H9 (cell line): ENCODE measurements at regions not wholly inside any gene's neighbourhood (a gene's known extent, or its start where the extent isn't known, plus 50 kb on each side); places are given as distances from the start of the nearest gene placed in this dataset.
A peak's percentile ranks its signal among the peaks of the same experiment; 100 is the strongest.

ENCODE experiments used
- DNase-seq: peaks from one replicate; pipeline ENCODE4 v3.0.0-alpha.2; 2017
- H2AFZ ChIP-seq: one replicate; pipeline ENCODE4 v1.6.1; 2013; ENCODE audit warnings: mild to moderate bottlenecking, low read length, control low read depth, moderate library complexity
- H2AK5ac ChIP-seq: 2 replicates; pipeline ENCODE4 v1.6.1; 2013; ENCODE audit warnings: low read length, control low read depth, mixed read lengths; ENCODE audit not compliant: insufficient read length
- H2BK120ac ChIP-seq: one replicate; pipeline ENCODE4 v1.6.1; 2013; ENCODE audit warnings: low read depth, mild to moderate bottlenecking, low read length, control low read depth, inconsistent platforms; ENCODE audit not compliant: poor library complexity, severe bottlenecking
- H2BK12ac ChIP-seq: 2 replicates; pipeline ENCODE4 v1.6.1; 2013; ENCODE audit warnings: low read length, control low read depth, mixed read lengths, low read depth; ENCODE audit not compliant: insufficient read length
- H2BK15ac ChIP-seq: 2 replicates; pipeline ENCODE4 v1.6.1; 2013; ENCODE audit warnings: low read depth, low read length, control low read depth
- H2BK20ac ChIP-seq: one replicate; pipeline ENCODE4 v1.6.1; 2013; ENCODE audit warnings: low read depth, mild to moderate bottlenecking, low read length, control low read depth, inconsistent platforms; ENCODE audit not compliant: poor library complexity, severe bottlenecking
- H2BK5ac ChIP-seq: 2 replicates; pipeline ENCODE4 v1.6.1; 2013; ENCODE audit warnings: low read length, control low read depth, mixed read lengths; ENCODE audit not compliant: insufficient read length
- H3K14ac ChIP-seq: 2 replicates; pipeline ENCODE4 v1.6.1; 2013; ENCODE audit warnings: low read length, control low read depth; ENCODE audit not compliant: insufficient read depth
- H3K18ac ChIP-seq: 2 replicates; pipeline ENCODE4 v1.6.1; 2013; ENCODE audit warnings: low read depth, mild to moderate bottlenecking, mixed read lengths, low read length, control low read depth; ENCODE audit not compliant: insufficient read length
- H3K23ac ChIP-seq: 2 replicates; pipeline ENCODE4 v1.6.1; 2013; ENCODE audit warnings: low read length, control low read depth, mixed read lengths, low read depth; ENCODE audit not compliant: insufficient read length
- H3K23me2 ChIP-seq: 2 replicates; pipeline ENCODE4 v1.6.1; 2013; ENCODE audit warnings: low read depth, mild to moderate bottlenecking, mixed read lengths, low read length, control low read depth; ENCODE audit not compliant: insufficient read length, poor library complexity, severe bottlenecking
- H3K27ac ChIP-seq: 2 replicates; pipeline ENCODE4 v1.5.1; 2013; ENCODE audit warnings: low read length, control low read depth, mixed read lengths, low read depth; ENCODE audit not compliant: insufficient read length
- H3K27me3 ChIP-seq: 2 replicates; pipeline ENCODE4 v1.6.1; 2013; ENCODE audit warnings: low read length, control low read depth, inconsistent platforms; ENCODE audit not compliant: insufficient read depth
- H3K4ac ChIP-seq: 2 replicates; pipeline ENCODE4 v1.6.1; 2013; ENCODE audit warnings: low read depth, mild to moderate bottlenecking, control low read depth, inconsistent platforms, low read length, moderate library complexity
- H3K4me1 ChIP-seq: 2 replicates; pipeline ENCODE4 v1.6.1; 2013; ENCODE audit warnings: low read length, control low read depth, inconsistent platforms; ENCODE audit not compliant: insufficient read depth
- H3K4me2 ChIP-seq: 2 replicates; pipeline ENCODE4 v1.6.1; 2013; ENCODE audit warnings: low read length, control low read depth, mixed read lengths; ENCODE audit not compliant: insufficient read length, insufficient read depth
- H3K56ac ChIP-seq: 2 replicates; pipeline ENCODE4 v1.6.1; 2013; ENCODE audit warnings: low read depth, mild to moderate bottlenecking, mixed read lengths, low read length, control low read depth; ENCODE audit not compliant: insufficient read length
- H3K79me1 ChIP-seq: 2 replicates; pipeline ENCODE4 v1.6.1; 2013; ENCODE audit warnings: low read depth, mild to moderate bottlenecking, moderate library complexity, low read length, control low read depth, inconsistent platforms; ENCODE audit not compliant: insufficient read depth, poor library complexity, severe bottlenecking
- H3K79me2 ChIP-seq: 2 replicates; pipeline ENCODE4 v1.6.1; 2013; ENCODE audit warnings: low read length, control low read depth, inconsistent platforms; ENCODE audit not compliant: insufficient read depth
- H3K9ac ChIP-seq: 2 replicates; pipeline ENCODE4 v1.6.1; 2013; ENCODE audit warnings: low read length, control low read depth, mixed read lengths; ENCODE audit not compliant: insufficient read length; ENCODE audit errors: extremely low read depth
- H3K9me3 ChIP-seq: one replicate; pipeline ENCODE4 v1.6.1; 2013; ENCODE audit warnings: low read depth, low read length, inconsistent platforms; ENCODE audit not compliant: control insufficient read depth
- H3T11ph ChIP-seq: one replicate; pipeline ENCODE4 v1.6.1; 2013; ENCODE audit warnings: mild to moderate bottlenecking, low read length, control low read depth, inconsistent platforms
- H4K20me1 ChIP-seq: one replicate; pipeline ENCODE4 v1.6.1; 2013; ENCODE audit not compliant: control insufficient read depth, insufficient read length, insufficient read depth
- H4K5ac ChIP-seq: 2 replicates; pipeline ENCODE4 v1.6.1; 2013; ENCODE audit warnings: low read depth, mild to moderate bottlenecking, mixed read lengths, low read length, control low read depth; ENCODE audit not compliant: insufficient read length
- H4K8ac ChIP-seq: replicated peaks from 2 replicates; pipeline ENCODE4 v1.6.1; 2013; ENCODE audit warnings: low read length, control low read depth, mixed read lengths, low read depth; ENCODE audit not compliant: insufficient read length
- H4K91ac ChIP-seq: 2 replicates; pipeline ENCODE4 v1.6.1; 2013; ENCODE audit warnings: low read depth, mild to moderate bottlenecking, moderate library complexity, mixed read lengths, low read length, control low read depth; ENCODE audit not compliant: insufficient read length
- H3K27ac Mint-ChIP-seq, 3 experiments: 2 replicates in 2 of 3; 3 replicates in 1 of 3; pipeline ENCODE4 v1.8.0; 2020 to 2021; ENCODE audit warnings: mixed read lengths in 3 of 3, mild to moderate bottlenecking in 1 of 3, moderate library complexity in 1 of 3
- H3K27me3 Mint-ChIP-seq: 2 replicates; pipeline ENCODE4 v1.8.0; 2021; ENCODE audit warnings: low read depth, mild to moderate bottlenecking, moderate library complexity, mixed read lengths
- H3K36me3 Mint-ChIP-seq, 3 experiments: 2 replicates in 2 of 3; 3 replicates in 1 of 3; pipeline ENCODE4 v1.8.0; 2020 to 2021; ENCODE audit warnings: low read depth in 3 of 3, mixed read lengths in 3 of 3; ENCODE audit not compliant: insufficient read depth in 1 of 3
- H3K4me1 Mint-ChIP-seq, 2 experiments: 2 replicates each; pipeline ENCODE4 v1.8.0; 2020; ENCODE audit warnings: mixed read lengths in 2 of 2
- H3K4me3 Mint-ChIP-seq, 2 experiments: 2 replicates in 1 of 2; 3 replicates in 1 of 2; pipeline ENCODE4 v1.8.0; 2020 to 2021; ENCODE audit warnings: mild to moderate bottlenecking in 2 of 2, mixed read lengths in 2 of 2, moderate library complexity in 1 of 2
- H3K9me3 Mint-ChIP-seq, 2 experiments: 2 replicates in 1 of 2; 3 replicates in 1 of 2; pipeline ENCODE4 v1.8.0; 2020; ENCODE audit warnings: mild to moderate bottlenecking in 2 of 2, mixed read lengths in 2 of 2, moderate library complexity in 1 of 2
- WGBS: extraction: QIAGEN DNeasy Blood & Tissue Kit; methylation state at CpG from one replicate; pipeline ENCODE4 v1.1.7; 2013; ENCODE audit warnings: missing lambda C conversion rate, low lambda C conversion rate, mixed read lengths; ENCODE audit not compliant: insufficient read length; ENCODE audit errors: extremely low coverage; 5-methylcytosine and 5-hydroxymethylcytosine counted together
- TF ChIP-seq, protein P1 (sequence below): fragments of 200-600 bp; sonication (generic); conservative IDR thresholded peaks from 3 replicates; pipeline ENCODE4 v1.8.0; 2021; ENCODE audit warnings: antibody characterized with exemption, mild to moderate bottlenecking

DNA sequence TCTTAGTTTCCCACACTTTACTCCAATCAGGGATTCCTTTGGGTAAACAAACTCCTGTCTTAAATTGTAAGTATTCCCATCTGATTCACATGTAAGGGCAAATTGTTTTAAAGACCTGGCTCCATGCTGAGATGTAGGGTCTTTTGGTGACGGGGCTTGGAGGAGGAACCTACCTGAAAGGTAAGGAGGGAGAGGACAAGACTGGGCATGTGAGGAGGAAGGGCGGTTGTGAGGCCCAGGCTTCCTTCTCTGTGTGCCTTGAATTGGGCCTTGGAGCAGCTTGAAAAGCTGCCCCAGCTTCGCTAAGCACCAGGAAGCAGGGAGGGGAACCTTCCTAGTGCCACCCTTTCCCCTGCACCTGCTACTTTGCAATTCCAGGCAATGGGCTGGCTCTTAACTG lies 86.8 kb downstream of the C9orf152 start:
- Histone ChIP-seq H3K9ac (no peak overlapping the region), H2BK120ac (no peak overlapping the region), H3T11ph (no peak overlapping the region), H3K27me3 (no peaks in the 10 kb centered on the region), H4K91ac (no peak overlapping the region), H3K4ac (no peak overlapping the region), H2BK20ac (no peak overlapping the region), H3K79me1 (no peaks in the 10 kb centered on the region), H2BK15ac (no peak overlapping the region), H3K27ac (no peak overlapping the region), H3K4me1 (peaks cover 9% of the 10 kb centered on the region; the same call in 1 of the 2 replicates), H2BK5ac (no peak overlapping the region), H2AFZ (no peak overlapping the region), H2AK5ac (no peak overlapping the region), H3K23ac (no peak overlapping the region), H3K23me2 (no peaks in the 10 kb centered on the region), H3K14ac (no peak overlapping the region; the same call in 1 of the 2 replicates), H3K56ac (no peak overlapping the region), H4K5ac (no peak overlapping the region), H3K4me2 (no peak overlapping the region), H2BK12ac (no peak overlapping the region), H3K79me2 (0 out of 2 replicates have a peak, but pooled peaks cover 6% of the 10 kb centered on the region), H3K9me3 (no peaks in the 10 kb centered on the region), H4K8ac (no peak overlapping the region), H4K20me1 (no peaks in the 10 kb centered on the region), H3K18ac (no peak overlapping the region)
- H3K9me3 Mint-ChIP-seq, result no peaks in the 10 kb centered on the region
- DNase-seq, result no peak
- TF ChIP-seq, protein P1, sequence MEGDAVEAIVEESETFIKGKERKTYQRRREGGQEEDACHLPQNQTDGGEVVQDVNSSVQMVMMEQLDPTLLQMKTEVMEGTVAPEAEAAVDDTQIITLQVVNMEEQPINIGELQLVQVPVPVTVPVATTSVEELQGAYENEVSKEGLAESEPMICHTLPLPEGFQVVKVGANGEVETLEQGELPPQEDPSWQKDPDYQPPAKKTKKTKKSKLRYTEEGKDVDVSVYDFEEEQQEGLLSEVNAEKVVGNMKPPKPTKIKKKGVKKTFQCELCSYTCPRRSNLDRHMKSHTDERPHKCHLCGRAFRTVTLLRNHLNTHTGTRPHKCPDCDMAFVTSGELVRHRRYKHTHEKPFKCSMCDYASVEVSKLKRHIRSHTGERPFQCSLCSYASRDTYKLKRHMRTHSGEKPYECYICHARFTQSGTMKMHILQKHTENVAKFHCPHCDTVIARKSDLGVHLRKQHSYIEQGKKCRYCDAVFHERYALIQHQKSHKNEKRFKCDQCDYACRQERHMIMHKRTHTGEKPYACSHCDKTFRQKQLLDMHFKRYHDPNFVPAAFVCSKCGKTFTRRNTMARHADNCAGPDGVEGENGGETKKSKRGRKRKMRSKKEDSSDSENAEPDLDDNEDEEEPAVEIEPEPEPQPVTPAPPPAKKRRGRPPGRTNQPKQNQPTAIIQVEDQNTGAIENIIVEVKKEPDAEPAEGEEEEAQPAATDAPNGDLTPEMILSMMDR, result no peak
- H3K36me3 Mint-ChIP-seq, result no peaks in the 10 kb centered on the region
- peaks cover 53 to 56% of the 10 kb centered on the region in 2 experiments for H3K4me1 Mint-ChIP-seq
- peak overlapping the region; percentile 59 to 92 (median 89); a peak in 4 of 7 replicates for H3K27ac Mint-ChIP-seq
- no peaks in the 10 kb centered on the region; the same call in 1 of the 2 replicates for H3K27me3 Mint-ChIP-seq
- WGBS, result no CpG with 5 or more reads among the region's 3 CpGs
- no peak overlapping the region; a peak in 1 of 5 replicates for H3K4me3 Mint-ChIP-seq
